ENCODE measurements at regions not wholly inside any gene's neighbourhood (a gene's known extent, or its start where the extent isn't known, plus 50 kb on each side); places are given as distances from the start of the nearest gene placed in this dataset.

DNA sequence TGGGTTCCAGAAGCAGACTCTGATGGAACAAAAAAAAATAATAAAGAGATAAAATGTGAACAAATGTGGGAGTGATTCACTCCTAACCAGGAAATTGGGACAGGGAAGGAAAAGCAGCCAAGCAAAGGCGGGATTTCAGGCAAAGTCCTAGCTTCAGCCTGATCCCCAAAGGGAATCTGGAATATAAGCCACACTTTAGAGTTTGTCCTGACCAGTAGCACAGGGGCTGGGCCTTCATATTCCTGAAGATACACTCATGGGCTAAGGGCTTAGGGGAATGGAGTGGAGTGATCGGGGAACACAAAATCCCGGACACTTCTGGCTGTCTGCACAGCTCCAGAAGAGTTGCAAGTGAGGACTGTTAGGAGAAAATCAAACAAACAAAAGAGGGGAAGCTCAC is 135.0 kb upstream of the COL8A1 start:
- H3K9me3 Mint-ChIP-seq (ENCODE audit: low read depth) = no peaks in the 10 kb centered on the region
- no peak for TF ChIP-seq CTCF (IDR thresholded peaks at IDR 0.05; ENCODE audit: unreplicated experiment)
- no peak for DNase-seq (ENCODE audit: low spot score, unreplicated experiment)
- H3K4me1 Mint-ChIP-seq (ENCODE audit: low read depth) = no peaks in the 10 kb centered on the region
- H3K27ac Mint-ChIP-seq = no peak overlapping the region
- H3K27me3 Mint-ChIP-seq = peaks cover under 1% of the 10 kb centered on the region
- H3K36me3 Mint-ChIP-seq (ENCODE audit: insufficient read depth) = no peaks in the 10 kb centered on the region
- no peak overlapping the region for H3K4me3 Mint-ChIP-seq (ENCODE audit: low read depth)

DNA sequence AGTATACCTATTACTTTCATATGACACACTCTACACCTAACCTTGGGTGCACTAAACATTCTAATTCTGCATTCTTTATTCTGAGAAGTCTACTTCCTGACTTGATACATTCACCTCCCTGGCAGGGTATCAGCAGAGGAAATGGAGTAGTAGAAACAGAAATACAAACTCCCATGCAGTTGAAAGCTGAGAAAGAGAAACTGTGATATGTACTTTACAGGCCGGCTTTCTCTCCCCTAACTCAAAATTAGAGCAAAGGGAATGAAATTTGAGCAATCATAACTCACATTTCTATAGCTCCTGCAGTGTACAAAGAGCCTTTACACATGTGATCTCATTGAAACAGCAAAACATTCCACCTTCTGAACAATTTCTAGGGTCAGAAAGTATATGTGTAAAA is 135.5 kb upstream of the COL8A1 start:
- no peaks in the 10 kb centered on the region for H3K9me3 Mint-ChIP-seq (ENCODE audit: low read depth)
- no peak for DNase-seq (ENCODE audit: low spot score, unreplicated experiment)
- no peak for TF ChIP-seq CTCF (IDR thresholded peaks at IDR 0.05; ENCODE audit: unreplicated experiment)
- no peak overlapping the region for H3K4me3 Mint-ChIP-seq (ENCODE audit: low read depth)
- no peaks in the 10 kb centered on the region for H3K36me3 Mint-ChIP-seq (ENCODE audit: insufficient read depth)
- no peak overlapping the region for H3K27ac Mint-ChIP-seq
- H3K27me3 Mint-ChIP-seq = no peaks in the 10 kb centered on the region
- H3K4me1 Mint-ChIP-seq (ENCODE audit: low read depth) = no peaks in the 10 kb centered on the region

- Mint-ChIP-seq H3K36me3 (ENCODE audit: insufficient read depth) (no peaks in the 10 kb centered on the region), H3K27ac (no peak overlapping the region), H3K4me3 (ENCODE audit: low read depth) (no peak overlapping the region), H3K4me1 (ENCODE audit: low read depth) (no peaks in the 10 kb centered on the region), H3K27me3 (no peaks in the 10 kb centered on the region), H3K9me3 (ENCODE audit: low read depth) (no peaks in the 10 kb centered on the region)
- TF ChIP-seq CTCF (IDR thresholded peaks at IDR 0.05; ENCODE audit: unreplicated experiment) = no peak
- DNase-seq (ENCODE audit: low spot score, unreplicated experiment) = no peak
Measured at GRCh38 chr3:99500485-99500884, 137.9 kb upstream of the COL8A1 start.

- no peaks in the 10 kb centered on the region for H3K27me3 Mint-ChIP-seq
- TF ChIP-seq CTCF (IDR thresholded peaks at IDR 0.05; ENCODE audit: unreplicated experiment) = peak; percentile 83
- DNase-seq (ENCODE audit: low spot score, unreplicated experiment) = no peak
- no peak overlapping the region for H3K4me3 Mint-ChIP-seq (ENCODE audit: low read depth)
- no peak overlapping the region for H3K27ac Mint-ChIP-seq
- no peaks in the 10 kb centered on the region for H3K36me3 Mint-ChIP-seq (ENCODE audit: insufficient read depth)
- H3K4me1 Mint-ChIP-seq (ENCODE audit: low read depth) = no peaks in the 10 kb centered on the region
- H3K9me3 Mint-ChIP-seq (ENCODE audit: low read depth) = no peaks in the 10 kb centered on the region
Measured at GRCh38 chr3:99499235-99500158, 138.9 kb upstream of the COL8A1 start.

GRCh38 chr3:99498550-99499234 is 139.7 kb upstream of the COL8A1 start:
- Mint-ChIP-seq H3K4me1 (ENCODE audit: low read depth) (no peaks in the 10 kb centered on the region), H3K4me3 (ENCODE audit: low read depth) (no peak overlapping the region), H3K9me3 (ENCODE audit: low read depth) (no peaks in the 10 kb centered on the region), H3K27me3 (no peaks in the 10 kb centered on the region), H3K27ac (no peak overlapping the region), H3K36me3 (ENCODE audit: insufficient read depth) (no peaks in the 10 kb centered on the region)
- no peak for TF ChIP-seq CTCF (IDR thresholded peaks at IDR 0.05; ENCODE audit: unreplicated experiment)
- DNase-seq (ENCODE audit: low spot score, unreplicated experiment) = no peak

Data from progenitor cell of endocrine pancreas (in vitro differentiated cells).